GM23338 (cell line): ENCODE measurements at regions not wholly inside any gene's neighbourhood (a gene's known extent, or its start where the extent isn't known, plus 50 kb on each side); places are given as distances from the start of the nearest gene placed in this dataset.

Source experiments
- ATAC-seq: fragments of 200-7000 bp; cut with Tn5 transposase; 3 replicates; pipeline ENCODE4 v1.9.1; 2020
- DNase-seq: peaks from one replicate; pipeline ENCODE4 v3.0.0-alpha.2; 2015; ENCODE audit warnings: low spot score
- H2AFZ ChIP-seq: fragments of 200-600 bp; sonication (generic); 2 replicates; pipeline ENCODE4 v1.8.0; 2016; ENCODE audit warnings: antibody characterized with exemption, mild to moderate bottlenecking, moderate library complexity
- H3F3A ChIP-seq: fragments of 200-600 bp; sonication (generic); replicated peaks from 2 replicates; pipeline ENCODE4 v1.8.0; 2017; ENCODE audit warnings: antibody characterized with exemption, mixed run types, low read depth
- H3K27ac ChIP-seq: fragments of 200-600 bp; sonication (generic); 2 replicates; pipeline ENCODE4 v1.6.1; 2016; ENCODE audit warnings: low read depth
- H3K27me3 ChIP-seq: fragments of 200-600 bp; sonication (generic); 2 replicates; pipeline ENCODE4 v1.8.0; 2016; ENCODE audit warnings: mild to moderate bottlenecking, mixed run types, moderate library complexity; ENCODE audit not compliant: insufficient read depth
- H3K36me3 ChIP-seq: fragments of 200-600 bp; sonication (generic); 2 replicates; pipeline ENCODE4 v1.8.0; 2016; ENCODE audit warnings: mild to moderate bottlenecking; ENCODE audit not compliant: insufficient read depth
- H3K4me1 ChIP-seq: fragments of 200-600 bp; sonication (generic); 2 replicates; pipeline ENCODE4 v1.8.0; 2016; ENCODE audit warnings: mild to moderate bottlenecking, moderate library complexity; ENCODE audit not compliant: insufficient read depth
- H3K4me2 ChIP-seq: fragments of 200-600 bp; sonication (generic); 2 replicates; pipeline ENCODE4 v1.7.1; 2017; ENCODE audit warnings: mixed run types
- H3K4me3 ChIP-seq: fragments of 200-600 bp; sonication (generic); 2 replicates; pipeline ENCODE4 v1.6.1; 2016; ENCODE audit warnings: mixed run types
- H3K79me2 ChIP-seq: fragments of 200-600 bp; sonication (generic); replicated peaks from 2 replicates; pipeline ENCODE4 v1.8.0; 2017; ENCODE audit warnings: mild to moderate bottlenecking; ENCODE audit not compliant: insufficient read depth
- H3K9me2 ChIP-seq: fragments of 200-600 bp; sonication (generic); 2 replicates; pipeline ENCODE4 v1.8.0; 2017; ENCODE audit not compliant: insufficient read depth
- H4K20me1 ChIP-seq: fragments of 200-600 bp; sonication (generic); replicated peaks from 2 replicates; pipeline ENCODE4 v1.8.0; 2017; ENCODE audit warnings: mild to moderate bottlenecking; ENCODE audit not compliant: insufficient read depth
- H3K27ac Mint-ChIP-seq: 2 replicates; pipeline ENCODE4 v1.8.0; 2020; ENCODE audit warnings: inconsistent platforms, mild to moderate bottlenecking, moderate library complexity, mixed read lengths
- H3K27me3 Mint-ChIP-seq: 3 replicates; pipeline ENCODE4 v1.8.0; 2022; ENCODE audit warnings: low read depth, mild to moderate bottlenecking, moderate library complexity, mixed read lengths, inconsistent platforms; ENCODE audit not compliant: insufficient read depth, poor library complexity
- H3K36me3 Mint-ChIP-seq: 3 replicates; pipeline ENCODE4 v1.8.0; 2021; ENCODE audit warnings: low read depth, mild to moderate bottlenecking, inconsistent platforms, moderate library complexity, mixed read lengths
- H3K4me1 Mint-ChIP-seq: 3 replicates; pipeline ENCODE4 v1.8.0; 2020; ENCODE audit warnings: mild to moderate bottlenecking, inconsistent platforms, mixed read lengths
- H3K4me3 Mint-ChIP-seq: 3 replicates; pipeline ENCODE4 v1.8.0; 2021; ENCODE audit warnings: moderate library complexity, mild to moderate bottlenecking, inconsistent platforms, mixed read lengths
- H3K9me3 Mint-ChIP-seq: 3 replicates; pipeline ENCODE4 v1.8.0; 2020; ENCODE audit warnings: moderate library complexity, mild to moderate bottlenecking, inconsistent platforms, mixed read lengths
- EZH2 ChIP-seq: fragments of 200-600 bp; sonication (generic); IDR thresholded peaks from one replicate; pipeline ENCODE4 v1.8.0; 2017; ENCODE audit warnings: antibody characterized with exemption, mild to moderate bottlenecking, low read depth; ENCODE audit not compliant: unreplicated experiment
- NANOG ChIP-seq: IDR thresholded peaks from 2 replicates; pipeline ENCODE4 v1.6.1; 2016; ENCODE audit warnings: antibody characterized with exemption, borderline replicate concordance
- POLR2AphosphoS5 ChIP-seq: IDR thresholded peaks from 2 replicates; pipeline ENCODE4 v1.6.1; 2016; ENCODE audit warnings: antibody characterized with exemption, low read depth
- STAT1 ChIP-seq: IDR thresholded peaks from one replicate; pipeline ENCODE4 v1.6.1; 2016; ENCODE audit warnings: antibody characterized with exemption; ENCODE audit not compliant: unreplicated experiment
- ZNF114 ChIP-seq: fragments of 250-450 bp; sonication (Bioruptor Pico); IDR thresholded peaks from 2 replicates; pipeline ENCODE4 v1.5.0; 2020; ENCODE audit warnings: mild to moderate bottlenecking, moderate library complexity
- TF ChIP-seq, protein P1 (sequence below): IDR thresholded peaks from one replicate; pipeline ENCODE4 v1.6.1; 2018; ENCODE audit warnings: antibody characterized with exemption; ENCODE audit not compliant: unreplicated experiment
- TF ChIP-seq, protein P2 (sequence below): fragments of 250-450 bp; sonication (Bioruptor Pico); IDR thresholded peaks from 2 replicates; pipeline ENCODE4 v1.5.0; 2020; ENCODE audit warnings: mild to moderate bottlenecking, moderate library complexity

DNA sequence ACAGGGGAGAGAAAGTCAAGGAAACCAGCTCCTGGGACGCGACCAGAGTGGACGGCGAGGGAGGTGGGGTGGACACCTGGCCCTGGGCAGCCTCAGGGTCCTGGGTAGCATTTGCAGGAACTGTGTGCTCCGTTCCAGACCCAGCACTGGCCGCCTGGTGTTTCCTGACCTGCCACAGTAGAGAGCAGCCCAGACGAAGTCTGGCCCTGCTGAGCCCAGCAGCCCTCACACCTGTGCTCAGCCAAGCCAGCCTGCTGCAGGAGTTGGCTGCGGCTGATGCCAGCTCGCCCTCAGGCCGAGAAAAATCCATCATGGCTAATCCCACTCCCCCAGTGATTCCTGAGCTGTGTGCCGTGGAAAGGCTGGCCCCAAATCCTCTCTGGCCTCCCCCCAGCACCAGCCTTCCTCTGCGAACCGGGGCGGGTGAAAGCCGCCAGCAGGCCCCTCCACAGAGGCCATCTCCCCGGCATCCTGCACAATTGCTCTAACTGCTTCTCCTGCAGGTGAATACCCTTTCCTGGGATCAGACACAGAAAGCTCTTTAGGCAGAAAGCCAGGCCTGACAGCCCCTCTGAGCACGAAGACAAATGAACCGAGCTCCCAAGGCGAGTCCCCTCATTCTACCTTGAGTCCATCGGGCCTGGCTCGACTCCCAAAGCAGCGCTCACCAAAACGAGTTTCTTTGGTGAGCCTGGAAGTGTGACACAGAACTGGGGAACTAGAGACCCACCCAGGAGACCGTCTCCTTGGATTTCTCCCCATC is 88.6 kb downstream of the RTL6 start:
- no peaks in the 10 kb centered on the region for H3K9me3 Mint-ChIP-seq

DNA sequence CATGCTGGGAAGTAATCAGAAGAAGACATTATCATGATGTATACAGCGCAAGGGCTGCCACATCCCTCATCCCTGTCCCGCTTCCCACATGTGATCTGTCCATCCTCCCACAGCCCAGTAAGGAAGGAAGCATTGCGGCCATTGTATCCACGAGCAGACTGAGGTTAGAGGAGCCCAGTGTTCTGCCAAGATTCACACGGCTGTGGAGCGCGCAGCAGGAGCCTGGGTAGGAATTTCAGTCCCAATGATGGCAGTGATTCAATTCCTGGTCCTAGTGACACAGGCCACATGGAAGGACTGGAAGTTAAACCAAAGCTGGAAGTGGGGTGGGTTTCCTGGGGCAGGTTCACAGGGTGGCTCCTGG is 89.2 kb downstream of the RTL6 start:
- no peak for DNase-seq

More for the DNA sequence above, 88.6 kb downstream of the RTL6 start:
- DNase-seq (no peak), ATAC-seq (no peak; the same call in 2 of the 3 replicates)
- Histone ChIP-seq H2AFZ (0 out of 2 replicates have a peak overlapping the region, but pooled peaks have one; percentile 43), H3K27ac (no peak overlapping the region), H3F3A (no peaks in the 10 kb centered on the region), H3K4me3 (no peak overlapping the region), H3K4me2 (no peak overlapping the region), H3K27me3 (no peaks in the 10 kb centered on the region), H3K36me3 (no peaks in the 10 kb centered on the region), H3K79me2 (no peaks in the 10 kb centered on the region), H3K9me2 (no peaks in the 10 kb centered on the region), H3K4me1 (peaks cover 10% of the 10 kb centered on the region), H4K20me1 (no peaks in the 10 kb centered on the region)
- H3K36me3 Mint-ChIP-seq, result no peaks in the 10 kb centered on the region
- H3K27me3 Mint-ChIP-seq, result peaks cover 9% of the 10 kb centered on the region
- TF ChIP-seq NANOG (no peak), STAT1 (no peak), ZNF114 (CRISPR knock-in tag) (no peak)
- TF ChIP-seq, protein P1, sequence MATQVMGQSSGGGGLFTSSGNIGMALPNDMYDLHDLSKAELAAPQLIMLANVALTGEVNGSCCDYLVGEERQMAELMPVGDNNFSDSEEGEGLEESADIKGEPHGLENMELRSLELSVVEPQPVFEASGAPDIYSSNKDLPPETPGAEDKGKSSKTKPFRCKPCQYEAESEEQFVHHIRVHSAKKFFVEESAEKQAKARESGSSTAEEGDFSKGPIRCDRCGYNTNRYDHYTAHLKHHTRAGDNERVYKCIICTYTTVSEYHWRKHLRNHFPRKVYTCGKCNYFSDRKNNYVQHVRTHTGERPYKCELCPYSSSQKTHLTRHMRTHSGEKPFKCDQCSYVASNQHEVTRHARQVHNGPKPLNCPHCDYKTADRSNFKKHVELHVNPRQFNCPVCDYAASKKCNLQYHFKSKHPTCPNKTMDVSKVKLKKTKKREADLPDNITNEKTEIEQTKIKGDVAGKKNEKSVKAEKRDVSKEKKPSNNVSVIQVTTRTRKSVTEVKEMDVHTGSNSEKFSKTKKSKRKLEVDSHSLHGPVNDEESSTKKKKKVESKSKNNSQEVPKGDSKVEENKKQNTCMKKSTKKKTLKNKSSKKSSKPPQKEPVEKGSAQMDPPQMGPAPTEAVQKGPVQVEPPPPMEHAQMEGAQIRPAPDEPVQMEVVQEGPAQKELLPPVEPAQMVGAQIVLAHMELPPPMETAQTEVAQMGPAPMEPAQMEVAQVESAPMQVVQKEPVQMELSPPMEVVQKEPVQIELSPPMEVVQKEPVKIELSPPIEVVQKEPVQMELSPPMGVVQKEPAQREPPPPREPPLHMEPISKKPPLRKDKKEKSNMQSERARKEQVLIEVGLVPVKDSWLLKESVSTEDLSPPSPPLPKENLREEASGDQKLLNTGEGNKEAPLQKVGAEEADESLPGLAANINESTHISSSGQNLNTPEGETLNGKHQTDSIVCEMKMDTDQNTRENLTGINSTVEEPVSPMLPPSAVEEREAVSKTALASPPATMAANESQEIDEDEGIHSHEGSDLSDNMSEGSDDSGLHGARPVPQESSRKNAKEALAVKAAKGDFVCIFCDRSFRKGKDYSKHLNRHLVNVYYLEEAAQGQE, result no peak
- no peak overlapping the region for H3K27ac Mint-ChIP-seq
- peaks cover 17% of the 10 kb centered on the region for H3K4me1 Mint-ChIP-seq
- no peak overlapping the region for H3K4me3 Mint-ChIP-seq

More for the DNA sequence above, 89.2 kb downstream of the RTL6 start:
- Histone ChIP-seq H3K4me2 (no peak overlapping the region), H3K27me3 (no peaks in the 10 kb centered on the region), H2AFZ (no peak overlapping the region), H4K20me1 (no peaks in the 10 kb centered on the region), H3K79me2 (no peaks in the 10 kb centered on the region), H3K4me1 (peaks cover 10% of the 10 kb centered on the region), H3K4me3 (no peak overlapping the region), H3K36me3 (no peaks in the 10 kb centered on the region), H3F3A (no peaks in the 10 kb centered on the region), H3K27ac (no peak overlapping the region), H3K9me2 (no peaks in the 10 kb centered on the region)
- ATAC-seq, result no peak
- H3K27ac Mint-ChIP-seq, result no peak overlapping the region
- TF ChIP-seq POLR2AphosphoS5, result no peak
- TF ChIP-seq EZH2, result no peak
- TF ChIP-seq, protein P2, sequence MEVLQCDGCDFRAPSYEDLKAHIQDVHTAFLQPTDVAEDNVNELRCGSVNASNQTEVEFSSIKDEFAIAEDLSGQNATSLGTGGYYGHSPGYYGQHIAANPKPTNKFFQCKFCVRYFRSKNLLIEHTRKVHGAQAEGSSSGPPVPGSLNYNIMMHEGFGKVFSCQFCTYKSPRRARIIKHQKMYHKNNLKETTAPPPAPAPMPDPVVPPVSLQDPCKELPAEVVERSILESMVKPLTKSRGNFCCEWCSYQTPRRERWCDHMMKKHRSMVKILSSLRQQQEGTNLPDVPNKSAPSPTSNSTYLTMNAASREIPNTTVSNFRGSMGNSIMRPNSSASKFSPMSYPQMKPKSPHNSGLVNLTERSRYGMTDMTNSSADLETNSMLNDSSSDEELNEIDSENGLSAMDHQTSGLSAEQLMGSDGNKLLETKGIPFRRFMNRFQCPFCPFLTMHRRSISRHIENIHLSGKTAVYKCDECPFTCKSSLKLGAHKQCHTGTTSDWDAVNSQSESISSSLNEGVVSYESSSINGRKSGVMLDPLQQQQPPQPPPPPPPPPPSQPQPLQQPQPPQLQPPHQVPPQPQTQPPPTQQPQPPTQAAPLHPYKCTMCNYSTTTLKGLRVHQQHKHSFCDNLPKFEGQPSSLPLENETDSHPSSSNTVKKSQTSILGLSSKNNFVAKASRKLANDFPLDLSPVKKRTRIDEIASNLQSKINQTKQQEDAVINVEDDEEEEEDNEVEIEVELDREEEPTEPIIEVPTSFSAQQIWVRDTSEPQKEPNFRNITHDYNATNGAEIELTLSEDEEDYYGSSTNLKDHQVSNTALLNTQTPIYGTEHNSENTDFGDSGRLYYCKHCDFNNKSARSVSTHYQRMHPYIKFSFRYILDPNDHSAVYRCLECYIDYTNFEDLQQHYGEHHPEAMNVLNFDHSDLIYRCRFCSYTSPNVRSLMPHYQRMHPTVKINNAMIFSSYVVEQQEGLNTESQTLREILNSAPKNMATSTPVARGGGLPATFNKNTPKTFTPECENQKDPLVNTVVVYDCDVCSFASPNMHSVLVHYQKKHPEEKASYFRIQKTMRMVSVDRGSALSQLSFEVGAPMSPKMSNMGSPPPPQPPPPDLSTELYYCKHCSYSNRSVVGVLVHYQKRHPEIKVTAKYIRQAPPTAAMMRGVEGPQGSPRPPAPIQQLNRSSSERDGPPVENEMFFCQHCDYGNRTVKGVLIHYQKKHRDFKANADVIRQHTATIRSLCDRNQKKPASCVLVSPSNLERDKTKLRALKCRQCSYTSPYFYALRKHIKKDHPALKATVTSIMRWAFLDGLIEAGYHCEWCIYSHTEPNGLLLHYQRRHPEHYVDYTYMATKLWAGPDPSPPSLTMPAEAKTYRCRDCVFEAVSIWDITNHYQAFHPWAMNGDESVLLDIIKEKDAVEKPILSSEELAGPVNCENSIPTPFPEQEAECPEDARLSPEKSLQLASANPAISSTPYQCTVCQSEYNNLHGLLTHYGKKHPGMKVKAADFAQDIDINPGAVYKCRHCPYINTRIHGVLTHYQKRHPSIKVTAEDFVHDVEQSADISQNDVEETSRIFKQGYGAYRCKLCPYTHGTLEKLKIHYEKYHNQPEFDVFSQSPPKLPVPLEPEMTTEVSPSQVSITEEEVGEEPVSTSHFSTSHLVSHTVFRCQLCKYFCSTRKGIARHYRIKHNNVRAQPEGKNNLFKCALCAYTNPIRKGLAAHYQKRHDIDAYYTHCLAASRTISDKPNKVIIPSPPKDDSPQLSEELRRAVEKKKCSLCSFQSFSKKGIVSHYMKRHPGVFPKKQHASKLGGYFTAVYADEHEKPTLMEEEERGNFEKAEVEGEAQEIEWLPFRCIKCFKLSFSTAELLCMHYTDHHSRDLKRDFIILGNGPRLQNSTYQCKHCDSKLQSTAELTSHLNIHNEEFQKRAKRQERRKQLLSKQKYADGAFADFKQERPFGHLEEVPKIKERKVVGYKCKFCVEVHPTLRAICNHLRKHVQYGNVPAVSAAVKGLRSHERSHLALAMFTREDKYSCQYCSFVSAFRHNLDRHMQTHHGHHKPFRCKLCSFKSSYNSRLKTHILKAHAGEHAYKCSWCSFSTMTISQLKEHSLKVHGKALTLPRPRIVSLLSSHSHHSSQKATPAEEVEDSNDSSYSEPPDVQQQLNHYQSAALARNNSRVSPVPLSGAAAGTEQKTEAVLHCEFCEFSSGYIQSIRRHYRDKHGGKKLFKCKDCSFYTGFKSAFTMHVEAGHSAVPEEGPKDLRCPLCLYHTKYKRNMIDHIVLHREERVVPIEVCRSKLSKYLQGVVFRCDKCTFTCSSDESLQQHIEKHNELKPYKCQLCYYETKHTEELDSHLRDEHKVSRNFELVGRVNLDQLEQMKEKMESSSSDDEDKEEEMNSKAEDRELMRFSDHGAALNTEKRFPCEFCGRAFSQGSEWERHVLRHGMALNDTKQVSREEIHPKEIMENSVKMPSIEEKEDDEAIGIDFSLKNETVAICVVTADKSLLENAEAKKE (CRISPR knock-in tag), result no peak
- no peaks in the 10 kb centered on the region for H3K9me3 Mint-ChIP-seq
- peaks cover 17% of the 10 kb centered on the region for H3K4me1 Mint-ChIP-seq
- H3K36me3 Mint-ChIP-seq, result no peaks in the 10 kb centered on the region
- no peak overlapping the region for H3K4me3 Mint-ChIP-seq
- peaks cover 9% of the 10 kb centered on the region for H3K27me3 Mint-ChIP-seq
